Muscle of leg (tissue), 3 donors: ENCODE measurements at regions not wholly inside any gene's neighbourhood (a gene's known extent, or its start where the extent isn't known, plus 50 kb on each side); places are given as distances from the start of the nearest gene placed in this dataset.

Source experiments
- DNase-seq: peaks from one replicate; pipeline ENCODE4 v3.0.0; 2013
- H3K27ac ChIP-seq: one replicate; pipeline ENCODE4 v1.5.1; 2013; ENCODE audit warnings: mild to moderate bottlenecking, low read length, control low read depth
- H3K27me3 ChIP-seq: one replicate; pipeline ENCODE4 v1.6.1; 2013; ENCODE audit warnings: low read length; ENCODE audit not compliant: control insufficient read depth, insufficient read depth
- H3K36me3 ChIP-seq: one replicate; pipeline ENCODE4 v1.6.1; 2013; ENCODE audit warnings: low read length; ENCODE audit not compliant: control insufficient read depth, insufficient read depth
- H3K4me1 ChIP-seq: one replicate; pipeline ENCODE4 v1.6.1; 2013; ENCODE audit warnings: low read length; ENCODE audit not compliant: control insufficient read depth, insufficient read depth
- H3K4me3 ChIP-seq: one replicate; pipeline ENCODE4 v1.5.1; 2013; ENCODE audit warnings: low read length, control low read depth
- H3K9me3 ChIP-seq: replicated peaks from 2 replicates; pipeline ENCODE4 v1.6.1; 2013; ENCODE audit warnings: low read depth, low read length; ENCODE audit not compliant: control insufficient read depth
- WGBS: methylation state at CpG from one replicate; pipeline ENCODE4 v1.1.5; 2013; ENCODE audit warnings: missing lambda C conversion rate; ENCODE audit not compliant: insufficient coverage; 5-methylcytosine and 5-hydroxymethylcytosine counted together

DNA sequence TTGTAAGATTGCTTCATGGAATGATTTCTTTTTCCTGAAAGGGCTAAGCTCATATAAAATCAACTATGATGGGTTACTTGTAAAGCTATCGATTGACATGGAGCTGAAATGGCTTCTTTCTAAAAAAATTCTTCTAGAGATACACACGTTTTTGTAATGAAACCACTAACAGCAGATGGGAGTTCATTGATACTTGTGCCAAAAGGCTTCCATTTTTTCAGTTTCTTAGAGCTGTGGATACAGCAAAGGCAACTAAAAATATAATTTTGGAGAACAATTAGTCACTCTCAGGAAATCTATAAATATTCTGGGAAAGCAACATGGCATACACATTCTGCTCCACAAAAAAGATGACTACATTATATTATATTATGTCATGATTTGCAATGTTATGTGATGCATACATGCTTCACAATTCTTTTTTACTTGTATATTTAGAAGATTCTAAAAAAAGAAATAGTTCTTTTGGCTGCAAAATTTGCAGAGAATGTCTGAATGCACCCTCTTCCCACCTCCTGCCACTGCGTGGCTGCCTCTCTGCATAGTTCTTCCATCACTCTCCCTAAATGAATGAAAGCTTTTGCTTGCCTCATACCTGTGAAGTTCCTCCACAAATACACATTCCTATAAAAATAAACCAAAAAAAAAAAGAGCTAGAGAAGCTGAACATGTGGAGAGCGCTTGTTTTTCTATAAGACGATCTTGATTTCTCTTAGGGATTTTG, 802.5 kb downstream of the EFNB2 start:
- WGBS = 60% methylated on average over 2 of the region's 5 CpGs
- no peak overlapping the region for H3K4me3 ChIP-seq
- no peaks in the 10 kb centered on the region for H3K9me3 ChIP-seq
- peak; percentile 7 for DNase-seq
- H3K36me3 ChIP-seq = no peaks in the 10 kb centered on the region
- no peaks in the 10 kb centered on the region for H3K4me1 ChIP-seq
- H3K27me3 ChIP-seq = no peaks in the 10 kb centered on the region
- H3K27ac ChIP-seq = no peak overlapping the region

DNA sequence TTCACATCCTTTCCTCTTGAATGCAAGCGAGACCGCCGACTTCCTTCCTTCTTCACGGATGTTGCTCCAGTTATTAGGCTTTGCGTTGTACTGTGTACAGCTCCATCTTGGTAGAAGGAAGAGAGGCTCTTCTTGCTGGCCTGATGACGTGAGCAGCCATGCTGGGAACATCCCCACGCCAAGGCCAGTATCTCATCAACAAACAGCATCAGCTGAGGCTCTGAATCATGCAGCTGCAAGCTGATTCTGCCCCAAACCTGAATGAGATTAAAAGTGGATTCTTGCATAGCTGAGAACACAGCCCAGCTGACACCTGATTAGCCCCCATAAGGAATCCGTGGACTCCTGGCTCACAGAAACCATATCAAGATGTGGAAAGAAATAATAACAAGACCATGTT, 809.6 kb downstream of the EFNB2 start:
- no peak for DNase-seq
- Histone ChIP-seq H3K4me1 (no peaks in the 10 kb centered on the region), H3K36me3 (no peaks in the 10 kb centered on the region), H3K27me3 (no peaks in the 10 kb centered on the region), H3K27ac (no peak overlapping the region), H3K4me3 (no peak overlapping the region), H3K9me3 (no peaks in the 10 kb centered on the region)
- WGBS = 60% methylated on average over 1 of the region's 8 CpGs

DNA sequence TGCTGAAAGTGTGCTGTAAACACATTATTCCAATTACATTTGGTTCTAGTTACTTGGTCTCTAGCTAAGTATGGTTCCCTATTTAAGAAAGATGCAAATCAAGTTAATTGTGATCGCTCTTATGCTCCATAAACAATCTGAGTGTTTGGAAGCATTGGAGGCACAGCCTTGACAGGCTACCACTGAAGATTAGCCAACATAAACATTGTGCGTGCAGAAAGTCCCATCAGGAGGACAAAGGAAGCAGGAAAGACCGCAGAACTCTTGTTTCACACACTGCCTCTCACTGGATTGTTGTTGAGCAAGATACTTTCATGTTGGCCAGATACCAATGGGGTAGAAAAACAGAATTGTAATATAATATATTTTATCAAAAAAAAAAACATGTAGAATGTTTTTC, 814.4 kb downstream of the EFNB2 start:
- DNase-seq = peak; percentile 6
- H3K27ac ChIP-seq = no peak overlapping the region
- no peaks in the 10 kb centered on the region for H3K27me3 ChIP-seq
- H3K36me3 ChIP-seq = no peaks in the 10 kb centered on the region
- no peaks in the 10 kb centered on the region for H3K9me3 ChIP-seq
- no CpG with 5 or more reads among the region's 3 CpGs for WGBS
- no peaks in the 10 kb centered on the region for H3K4me1 ChIP-seq
- no peak overlapping the region for H3K4me3 ChIP-seq

DNA sequence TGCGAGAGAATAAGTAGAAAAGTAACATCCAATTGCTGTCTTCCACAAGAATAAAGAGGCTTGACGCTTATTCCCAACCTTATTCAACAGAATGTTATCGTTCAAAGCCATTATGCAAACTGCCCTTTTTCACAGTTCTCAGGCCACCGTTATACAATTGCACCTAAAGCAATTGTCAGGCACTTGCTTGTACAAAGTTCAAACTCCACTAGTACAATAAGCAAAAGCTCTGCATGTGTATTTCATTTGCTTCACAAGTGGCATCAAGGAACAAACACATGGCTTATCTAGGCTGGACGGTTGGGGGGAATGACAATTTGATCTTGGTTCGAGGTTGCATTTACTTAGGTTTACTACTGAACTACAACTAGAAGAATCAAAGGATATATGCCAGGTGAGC, 815.6 kb downstream of the EFNB2 start:
- 86% methylated on average over 4 of the region's 6 CpGs for WGBS
- Histone ChIP-seq H3K36me3 (no peaks in the 10 kb centered on the region), H3K27me3 (no peaks in the 10 kb centered on the region), H3K27ac (no peak overlapping the region), H3K4me1 (no peaks in the 10 kb centered on the region), H3K9me3 (no peaks in the 10 kb centered on the region), H3K4me3 (no peak overlapping the region)
- DNase-seq = no peak

DNA sequence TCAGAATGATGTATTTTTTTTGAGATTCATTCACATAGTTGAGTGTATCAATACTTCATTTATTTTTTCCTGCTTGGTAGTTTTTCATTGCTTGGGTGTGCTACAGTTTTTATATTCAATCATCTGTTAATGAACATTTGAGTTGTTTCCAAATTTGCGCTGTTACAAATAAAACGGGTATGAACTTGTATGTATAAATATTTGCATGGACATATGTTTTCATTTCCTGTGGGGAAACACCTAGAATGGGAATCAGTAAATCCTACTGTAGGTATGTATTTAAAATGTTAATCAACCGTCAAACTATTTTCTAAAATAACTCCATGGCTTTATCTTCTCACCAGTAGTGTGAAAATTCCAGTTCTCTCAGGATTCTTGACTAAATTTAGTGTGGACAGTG, 826.3 kb downstream of the EFNB2 start:
- Histone ChIP-seq H3K9me3 (no peaks in the 10 kb centered on the region), H3K27me3 (no peaks in the 10 kb centered on the region), H3K4me3 (no peak overlapping the region), H3K36me3 (no peaks in the 10 kb centered on the region), H3K4me1 (no peaks in the 10 kb centered on the region), H3K27ac (no peak overlapping the region)
- DNase-seq = no peak
- WGBS = no CpG with 5 or more reads among the region's 3 CpGs

DNA sequence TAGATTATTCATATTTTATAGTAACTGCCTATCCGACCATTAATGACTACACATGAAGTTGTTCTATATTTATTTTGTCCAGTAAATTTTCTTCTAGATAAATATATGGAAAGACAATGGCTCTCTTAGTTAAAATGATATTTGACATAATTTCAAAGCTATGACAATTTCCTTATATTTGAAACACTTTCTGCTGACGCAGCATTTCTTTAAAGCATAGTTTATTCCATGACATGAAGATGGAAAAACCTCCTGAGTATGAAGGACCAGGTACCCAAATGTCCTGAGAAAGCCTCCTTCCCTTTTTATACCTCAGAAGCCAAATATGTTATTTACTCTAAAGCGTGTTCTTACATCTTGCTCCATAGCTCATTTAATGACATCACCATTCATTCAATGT, 831.6 kb downstream of the EFNB2 start:
- no CpG with 5 or more reads among the region's 3 CpGs for WGBS
- DNase-seq = no peak
- H3K4me1 ChIP-seq = no peaks in the 10 kb centered on the region
- H3K36me3 ChIP-seq = no peaks in the 10 kb centered on the region
- H3K9me3 ChIP-seq = no peaks in the 10 kb centered on the region
- no peak overlapping the region for H3K4me3 ChIP-seq
- no peaks in the 10 kb centered on the region for H3K27me3 ChIP-seq
- H3K27ac ChIP-seq = no peak overlapping the region

DNA sequence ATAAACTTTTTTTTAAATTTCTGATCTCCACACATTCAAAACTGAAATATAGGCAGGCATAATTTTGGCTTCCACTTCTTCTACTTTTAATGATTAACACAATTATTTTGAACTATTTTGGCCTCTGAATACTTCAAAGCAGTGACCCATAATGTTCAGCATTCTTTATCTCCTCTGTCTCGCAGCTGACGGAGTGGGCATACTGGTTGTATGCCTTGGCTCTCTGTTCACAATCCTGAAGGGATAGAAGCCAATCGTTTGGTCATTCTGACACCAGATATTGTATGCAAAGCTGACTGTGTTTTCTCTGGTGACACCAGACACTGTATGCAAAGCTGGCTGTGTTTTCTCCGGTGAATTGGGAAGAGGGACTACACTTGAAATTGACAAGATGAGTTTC, 833.0 kb downstream of the EFNB2 start:
- Histone ChIP-seq H3K27me3 (no peaks in the 10 kb centered on the region), H3K4me1 (no peaks in the 10 kb centered on the region), H3K9me3 (no peaks in the 10 kb centered on the region), H3K4me3 (no peak overlapping the region), H3K36me3 (no peaks in the 10 kb centered on the region), H3K27ac (no peak overlapping the region)
- 65% methylated on average over 3 of the region's 4 CpGs for WGBS
- peak; percentile 8 for DNase-seq

DNA sequence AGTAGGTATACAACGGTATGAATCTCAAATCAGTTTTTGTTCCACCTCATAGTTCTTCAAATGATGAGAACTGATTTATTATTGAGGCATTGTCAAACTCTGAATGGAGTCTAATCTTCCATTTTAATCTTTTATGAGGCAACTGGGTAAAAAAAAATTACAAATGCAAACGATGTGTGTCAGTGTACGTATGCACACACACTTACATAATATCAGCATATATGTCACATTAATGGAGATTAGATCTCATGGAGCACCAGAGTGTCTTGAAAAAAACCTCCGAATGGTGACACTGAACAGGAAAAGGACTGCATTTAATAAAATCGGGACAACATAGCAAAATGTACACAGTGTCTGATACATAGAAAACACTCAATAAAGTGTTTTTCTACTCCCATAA, 842.7 kb downstream of the EFNB2 start:
- no peaks in the 10 kb centered on the region for H3K9me3 ChIP-seq
- H3K36me3 ChIP-seq = no peaks in the 10 kb centered on the region
- no peak for DNase-seq
- H3K4me1 ChIP-seq = no peaks in the 10 kb centered on the region
- H3K4me3 ChIP-seq = no peak overlapping the region
- no peak overlapping the region for H3K27ac ChIP-seq
- H3K27me3 ChIP-seq = no peaks in the 10 kb centered on the region
- WGBS = no CpG with 5 or more reads among the region's 5 CpGs

DNA sequence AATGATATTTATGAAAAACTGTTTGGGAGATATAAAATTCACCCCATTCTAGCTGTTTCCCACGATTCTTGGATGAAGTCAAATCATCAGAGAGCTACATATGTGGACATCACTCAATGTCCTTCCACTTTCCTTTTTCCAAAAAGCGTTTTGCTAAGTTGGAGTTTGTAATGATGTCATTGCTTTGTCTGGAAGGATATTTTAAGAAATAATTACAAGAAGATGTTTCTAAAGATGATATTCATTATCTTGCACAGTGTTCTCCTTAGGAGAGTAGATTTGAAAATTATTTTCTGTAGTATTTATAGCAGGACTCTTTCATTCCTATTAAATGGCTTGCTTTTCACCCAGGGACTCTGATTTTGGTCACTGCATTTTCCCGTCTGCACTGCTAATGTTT, 851.2 kb downstream of the EFNB2 start:
- Histone ChIP-seq H3K36me3 (no peaks in the 10 kb centered on the region), H3K27ac (no peak overlapping the region), H3K27me3 (no peaks in the 10 kb centered on the region), H3K4me1 (no peaks in the 10 kb centered on the region), H3K4me3 (no peak overlapping the region), H3K9me3 (no peaks in the 10 kb centered on the region)
- peak; percentile 42 for DNase-seq
- no CpG with 5 or more reads among the region's 3 CpGs for WGBS

DNA sequence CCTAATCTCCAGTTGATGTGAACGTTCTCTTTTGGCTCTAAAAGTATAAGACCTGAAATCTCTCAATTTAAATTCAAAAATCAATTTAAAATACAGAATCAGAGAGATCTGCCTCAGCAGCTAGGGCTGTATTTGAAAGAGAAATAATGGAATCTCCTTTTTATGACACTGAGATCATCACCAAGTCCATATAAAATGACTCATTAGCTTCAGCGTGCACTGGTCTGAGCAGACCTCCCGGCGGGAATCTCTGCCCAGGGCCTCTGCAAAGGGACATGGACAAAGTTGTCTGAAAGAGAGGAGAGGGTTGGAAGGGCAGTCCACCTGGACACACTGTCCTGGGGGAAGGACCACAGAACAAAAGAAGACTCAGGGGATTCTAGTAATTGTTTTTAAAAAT, 855.6 kb downstream of the EFNB2 start:
- WGBS = no CpG with 5 or more reads among the region's 4 CpGs
- H3K9me3 ChIP-seq = no peaks in the 10 kb centered on the region
- no peaks in the 10 kb centered on the region for H3K36me3 ChIP-seq
- no peak for DNase-seq
- H3K4me1 ChIP-seq = no peaks in the 10 kb centered on the region
- no peak overlapping the region for H3K4me3 ChIP-seq
- H3K27me3 ChIP-seq = no peaks in the 10 kb centered on the region
- H3K27ac ChIP-seq = no peak overlapping the region

DNA sequence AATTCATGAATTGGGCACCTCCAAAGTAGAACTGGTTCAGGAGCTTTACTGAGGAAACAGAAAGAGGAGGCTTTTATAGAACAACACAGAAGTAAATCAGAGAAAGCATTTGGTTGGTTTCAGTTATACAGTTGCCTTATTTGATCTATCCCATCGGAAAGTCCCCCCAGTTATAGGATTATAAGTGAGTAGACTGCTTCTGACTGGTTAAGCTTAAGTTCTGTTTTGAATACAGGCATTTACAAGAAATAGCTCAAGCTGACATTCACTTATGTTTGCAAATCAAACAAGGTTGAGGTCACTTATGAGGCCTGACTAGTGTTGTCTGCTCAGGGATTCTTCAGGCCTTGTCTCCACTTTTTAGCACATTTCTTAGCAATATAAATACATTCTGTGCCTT, 857.4 kb downstream of the EFNB2 start:
- no CpG with 5 or more reads among the region's 1 CpG for WGBS
- DNase-seq = no peak

More for the DNA sequence above, 857.4 kb downstream of the EFNB2 start:
- no peak overlapping the region for H3K4me3 ChIP-seq
- no peaks in the 10 kb centered on the region for H3K9me3 ChIP-seq
- no peaks in the 10 kb centered on the region for H3K4me1 ChIP-seq
- no peak overlapping the region for H3K27ac ChIP-seq
- no peaks in the 10 kb centered on the region for H3K27me3 ChIP-seq
- H3K36me3 ChIP-seq = no peaks in the 10 kb centered on the region
